Myocyte (in vitro differentiated cells): ENCODE measurements at regions not wholly inside any gene's neighbourhood (a gene's known extent, or its start where the extent isn't known, plus 50 kb on each side); places are given as distances from the start of the nearest gene placed in this dataset.

Experiments used
- DNase-seq: peaks from one replicate; pipeline ENCODE4 v3.0.0-alpha.2; 2012; ENCODE audit warnings: low read depth

DNA sequence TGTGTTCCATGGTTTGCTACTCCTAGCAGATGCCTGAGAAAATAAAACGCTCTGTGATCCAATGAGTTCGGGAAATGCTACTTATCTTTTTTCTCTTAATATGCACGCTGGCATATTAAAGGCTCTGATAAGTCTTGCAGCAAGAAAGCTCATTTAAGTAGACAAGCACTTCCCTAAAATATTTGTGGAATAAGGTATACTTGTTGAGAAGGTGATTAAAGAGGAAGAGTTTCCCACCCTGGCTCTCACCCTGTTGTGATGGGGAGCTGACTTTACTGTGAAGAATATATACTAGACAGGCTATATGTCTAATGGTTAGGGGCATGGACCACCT lies 279.4 kb downstream of the RPS24 start:
- no peak for DNase-seq

DNA sequence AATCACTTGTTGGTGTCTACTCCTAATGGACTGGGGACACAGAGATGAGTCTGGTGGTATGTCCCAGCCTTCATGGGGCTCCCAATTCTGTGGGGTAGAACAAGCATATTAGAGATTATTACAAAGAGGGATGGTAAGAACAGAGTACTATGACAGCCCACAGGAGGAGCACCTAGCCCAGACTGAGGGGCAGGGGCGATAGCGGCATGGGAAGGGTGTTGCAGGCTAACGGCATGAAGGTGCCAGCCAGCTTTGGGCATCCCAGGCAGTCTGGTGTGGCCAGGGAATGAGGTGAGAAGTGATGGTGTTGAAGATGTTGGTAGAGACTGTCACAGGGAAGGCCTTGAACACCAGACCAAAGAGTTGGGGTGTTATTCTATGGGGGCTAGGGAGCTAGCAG lies 280.0 kb downstream of the RPS24 start:
- DNase-seq = no peak

DNA sequence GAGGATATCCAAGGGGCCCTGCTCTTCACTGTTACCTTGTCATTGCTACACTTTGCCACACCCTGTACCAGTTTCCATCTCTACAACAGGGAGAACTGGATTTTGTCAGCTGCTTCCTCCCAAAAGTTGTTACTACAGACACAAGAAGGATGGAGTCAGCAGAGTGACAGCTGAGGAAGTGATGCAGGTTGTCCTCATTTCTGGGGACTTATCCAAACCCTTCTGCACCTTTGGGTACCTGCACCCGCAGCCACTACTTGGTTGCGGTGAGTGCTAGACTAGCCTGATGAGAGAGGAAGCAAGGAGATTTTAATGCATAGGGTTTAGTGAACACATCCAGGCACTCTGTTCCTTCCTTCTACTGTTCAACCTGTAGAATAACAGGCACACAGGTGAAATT lies 281.0 kb downstream of the RPS24 start:
- DNase-seq = no peak

DNA sequence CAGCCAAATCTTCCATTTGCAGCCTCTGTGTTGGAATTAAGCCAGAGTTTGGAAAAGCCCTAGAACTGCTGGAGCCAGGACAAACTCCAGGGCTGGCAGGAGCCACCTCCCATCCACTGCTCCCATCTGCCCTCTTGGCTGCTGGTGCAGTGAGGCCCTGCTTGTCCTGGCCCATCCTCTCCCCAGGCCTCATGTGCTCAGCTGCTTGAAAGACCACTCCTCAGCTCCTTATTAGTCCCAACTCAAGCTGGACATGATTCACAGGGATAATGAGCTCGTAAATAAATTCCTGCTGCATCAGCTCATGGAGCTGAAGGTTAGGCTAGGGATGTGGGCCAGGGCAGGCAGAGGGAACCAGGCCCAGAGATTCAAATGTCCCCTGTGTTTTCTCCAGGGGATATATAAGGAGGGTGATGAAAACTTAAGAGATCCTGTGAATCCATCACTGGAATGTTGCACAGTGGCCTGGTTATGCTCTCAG lies 282.8 kb downstream of the RPS24 start:
- DNase-seq = peak; percentile 51

DNA sequence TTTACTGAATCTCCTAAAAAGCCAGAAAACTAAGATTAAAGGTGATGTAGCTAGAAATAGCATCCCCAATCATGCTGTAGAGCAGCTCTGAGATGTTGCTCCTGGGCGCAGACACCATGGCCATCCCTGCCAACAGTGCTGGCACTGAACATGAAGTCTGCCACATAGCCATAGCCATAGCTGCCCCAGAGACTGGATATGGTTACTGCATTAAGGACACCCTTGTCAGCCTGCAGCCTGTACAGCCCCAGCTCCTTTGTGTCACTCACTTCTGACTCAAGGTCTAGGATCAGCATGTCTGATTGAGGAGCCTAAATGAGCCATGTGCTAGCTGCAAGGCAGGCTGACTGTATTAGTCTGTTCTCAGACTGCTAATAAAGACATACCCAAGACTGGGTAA lies 284.6 kb downstream of the RPS24 start:
- no peak for DNase-seq

DNA sequence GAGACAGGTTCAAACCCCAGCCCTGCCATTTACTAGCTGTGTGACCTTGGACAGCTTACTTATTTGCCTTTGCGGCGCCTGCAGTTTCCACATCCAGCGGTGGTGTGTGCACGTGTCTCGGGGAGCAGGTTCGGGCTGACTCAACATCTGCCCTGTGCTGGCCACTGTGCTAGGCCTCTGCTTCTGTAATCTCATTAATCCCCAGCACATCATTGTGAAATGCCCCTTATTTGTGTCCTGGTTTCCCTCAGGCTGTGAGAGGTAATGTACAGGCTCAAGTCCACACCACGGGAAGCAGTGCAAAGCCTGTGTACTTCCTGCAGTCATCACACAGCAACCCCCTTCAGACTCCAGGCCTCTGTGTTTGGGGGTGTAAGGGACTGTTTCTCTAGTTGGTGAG lies 285.7 kb downstream of the RPS24 start:
- DNase-seq = no peak

DNA sequence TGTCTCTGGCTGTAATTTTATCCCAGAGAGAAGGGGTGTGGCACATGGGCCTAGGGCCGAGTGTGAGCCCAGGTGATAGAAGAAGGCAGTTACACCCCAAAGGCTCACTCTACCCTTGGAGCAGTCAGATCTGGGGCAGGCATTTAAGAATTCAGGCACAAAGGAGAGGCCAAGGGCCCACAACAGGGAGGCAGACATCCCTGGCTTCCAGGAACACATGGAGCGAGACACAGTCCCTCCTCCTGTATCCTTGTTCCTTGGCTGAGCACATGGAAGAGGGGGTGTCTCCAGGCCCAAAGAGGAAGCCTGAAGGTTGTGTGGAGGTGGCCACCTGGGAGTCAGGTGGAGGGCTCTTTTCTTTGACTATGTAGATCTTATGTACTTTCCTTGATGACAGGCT lies 286.2 kb downstream of the RPS24 start:
- no peak for DNase-seq

DNA sequence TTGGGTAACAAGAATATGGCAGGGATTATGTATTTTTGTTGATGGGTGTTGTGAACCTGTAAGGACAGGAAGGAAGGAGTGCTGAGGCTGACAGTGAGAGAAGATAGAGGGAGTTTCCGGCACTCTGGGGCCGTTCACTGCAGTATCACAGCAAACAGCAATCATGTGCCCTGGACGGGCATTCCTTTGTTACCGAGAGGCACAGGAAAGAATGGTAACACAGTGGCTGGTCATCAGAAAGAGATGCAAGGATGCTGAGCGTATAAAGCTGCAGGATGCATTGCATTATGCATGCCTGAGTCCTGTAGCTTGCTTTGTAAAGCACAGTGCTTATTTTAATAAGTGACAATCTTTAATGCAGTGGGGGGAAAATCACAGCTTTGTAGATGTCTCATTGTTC lies 286.8 kb downstream of the RPS24 start:
- no peak for DNase-seq

DNA sequence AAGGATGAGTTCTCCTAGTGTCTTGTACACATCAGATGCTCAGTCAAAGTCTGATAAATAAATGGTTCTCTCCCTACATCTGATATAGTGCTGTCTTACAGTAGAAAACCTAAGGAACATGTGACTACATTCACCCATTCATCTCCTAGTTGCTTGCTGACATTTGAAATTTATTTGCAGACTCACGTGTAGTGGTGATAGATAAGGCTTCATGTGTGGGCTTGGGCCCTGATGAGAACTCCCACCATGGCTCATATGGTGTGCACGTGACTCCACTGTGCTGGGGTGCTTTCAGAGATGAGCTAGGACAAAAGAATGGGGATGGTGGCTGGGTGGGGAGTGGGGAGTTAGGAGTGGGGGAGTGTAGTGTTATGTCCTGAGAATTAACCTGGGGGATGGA lies 287.3 kb downstream of the RPS24 start:
- no peak for DNase-seq

DNA sequence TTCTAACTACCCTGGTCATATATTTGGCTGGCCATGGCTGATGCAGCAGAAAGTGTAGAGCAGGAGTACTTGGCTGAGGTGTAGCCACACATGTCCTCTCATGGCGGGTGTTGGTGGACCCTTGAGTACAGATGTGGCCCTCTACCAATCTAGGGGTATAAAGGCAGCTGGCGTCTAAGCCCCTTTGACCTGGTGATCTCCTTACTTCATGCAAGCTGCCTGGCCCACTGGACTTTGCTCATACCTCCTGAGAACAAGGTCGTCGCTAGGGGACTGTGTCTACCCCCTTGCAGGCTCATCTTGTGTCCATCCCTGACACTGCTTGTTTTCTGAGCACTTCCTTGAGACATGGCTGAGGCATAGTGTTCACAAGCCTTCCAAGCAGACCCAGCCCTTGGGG lies 287.8 kb downstream of the RPS24 start:
- DNase-seq = no peak

DNA sequence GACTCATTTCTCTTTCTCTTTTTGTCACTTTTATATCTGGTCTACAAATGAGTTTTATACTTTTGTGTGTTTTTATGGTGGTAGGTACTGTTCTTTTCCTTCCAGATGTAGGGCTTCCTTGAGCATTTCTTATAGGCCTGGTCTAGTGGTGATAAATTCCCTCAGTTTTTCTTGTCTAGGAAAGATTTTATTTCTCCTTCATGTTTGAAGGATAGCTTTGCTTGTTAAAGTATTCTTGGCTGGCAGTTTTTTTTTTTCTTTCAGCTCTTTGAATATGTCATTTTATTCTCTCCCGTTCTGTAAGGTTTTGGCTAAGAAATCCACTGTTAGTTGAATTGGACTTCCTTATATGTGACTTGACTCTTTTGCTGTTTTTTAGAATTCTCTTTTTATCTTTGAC lies 292.7 kb downstream of the RPS24 start:
- DNase-seq = no peak

DNA sequence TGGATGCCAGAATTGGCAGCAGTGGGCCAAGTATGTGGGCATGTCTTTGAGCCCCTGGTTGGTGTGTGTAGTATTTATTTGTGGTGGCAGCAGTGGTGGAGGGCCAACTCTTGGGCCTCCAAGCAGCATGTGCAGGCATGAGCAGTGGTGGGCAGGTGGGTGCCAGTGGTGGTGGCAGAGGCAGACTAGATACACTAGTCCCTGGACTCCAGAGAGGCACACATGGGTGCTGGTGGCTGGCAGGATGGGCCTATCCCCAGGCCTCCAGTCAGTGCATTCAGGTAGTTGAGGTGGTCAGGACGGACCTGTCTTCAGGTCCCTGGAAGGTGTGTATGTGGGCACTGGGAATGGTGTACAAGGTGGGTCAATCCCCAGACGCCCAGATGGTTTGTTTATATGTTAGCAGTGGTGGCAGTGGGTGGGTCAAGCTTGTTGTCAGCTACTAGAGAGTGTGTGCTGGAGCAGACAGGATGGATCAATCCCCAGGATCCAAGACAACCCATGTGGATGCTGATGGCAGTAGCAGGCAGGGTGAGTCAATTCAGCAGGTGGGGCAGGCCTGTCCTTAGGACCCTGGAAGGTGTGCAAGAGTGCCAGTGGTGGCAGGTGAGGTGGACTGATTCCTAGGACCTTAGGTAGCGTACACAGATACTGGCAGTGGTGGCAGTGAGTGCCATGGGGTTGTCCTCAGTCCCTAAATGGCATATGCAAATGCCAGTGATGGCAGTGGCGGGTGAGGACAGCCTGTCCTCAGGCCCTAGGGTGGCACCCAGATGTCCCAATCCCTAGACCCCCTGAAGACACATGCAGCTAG lies 294.3 kb downstream of the RPS24 start:
- no peak for DNase-seq

- DNase-seq = no peak
Observed at GRCh38 chr10:78328592-78329404, 295.1 kb downstream of the RPS24 start.

- no peak for DNase-seq
Observed at GRCh38 chr10:78330884-78331283, 297.2 kb downstream of the RPS24 start.

- peak; percentile 25 for DNase-seq
Observed at GRCh38 chr10:78331391-78331922, 297.8 kb downstream of the RPS24 start.

DNA sequence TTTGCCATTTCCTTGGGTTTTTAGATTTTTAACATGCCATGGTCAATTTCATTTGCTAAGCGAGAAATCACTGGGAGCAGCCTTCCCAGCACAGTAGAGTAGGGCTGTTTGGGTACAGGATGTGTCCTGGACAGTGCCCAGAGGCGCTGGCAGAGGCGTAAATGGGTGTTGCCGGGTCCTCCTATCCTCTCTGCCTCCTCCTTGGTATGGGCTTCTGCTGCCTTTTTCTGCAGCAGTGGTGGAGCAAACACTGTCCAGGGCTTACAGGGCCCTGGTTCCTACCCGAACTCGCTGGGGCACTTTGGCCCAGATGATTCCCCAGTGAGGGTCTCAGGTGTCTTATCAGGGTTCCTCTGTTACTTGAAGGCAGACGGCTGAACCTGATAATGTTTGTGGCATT lies 298.3 kb downstream of the RPS24 start:
- no peak for DNase-seq

GRCh38 chr10:78332657-78333056 lies 299.0 kb downstream of the RPS24 start:
- no peak for DNase-seq

GRCh38 chr10:78333362-78334143 lies 299.9 kb downstream of the RPS24 start:
- DNase-seq = no peak

DNA sequence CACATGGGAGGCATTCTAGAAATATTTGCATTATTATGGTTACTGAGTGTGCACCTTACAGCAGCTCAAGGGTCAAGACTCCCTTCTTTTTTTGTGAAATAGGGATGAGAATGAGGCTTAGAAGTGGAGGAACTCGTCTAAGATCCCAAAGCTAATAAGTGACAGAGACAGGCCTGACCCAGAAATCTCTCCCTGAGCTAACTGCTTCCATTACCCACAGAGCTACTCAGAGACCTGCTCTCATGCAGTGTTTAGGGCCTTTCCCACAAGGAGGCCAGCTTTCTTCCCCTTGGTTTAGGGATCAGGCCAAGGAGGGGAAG lies 301.7 kb downstream of the RPS24 start:
- DNase-seq = no peak

DNA sequence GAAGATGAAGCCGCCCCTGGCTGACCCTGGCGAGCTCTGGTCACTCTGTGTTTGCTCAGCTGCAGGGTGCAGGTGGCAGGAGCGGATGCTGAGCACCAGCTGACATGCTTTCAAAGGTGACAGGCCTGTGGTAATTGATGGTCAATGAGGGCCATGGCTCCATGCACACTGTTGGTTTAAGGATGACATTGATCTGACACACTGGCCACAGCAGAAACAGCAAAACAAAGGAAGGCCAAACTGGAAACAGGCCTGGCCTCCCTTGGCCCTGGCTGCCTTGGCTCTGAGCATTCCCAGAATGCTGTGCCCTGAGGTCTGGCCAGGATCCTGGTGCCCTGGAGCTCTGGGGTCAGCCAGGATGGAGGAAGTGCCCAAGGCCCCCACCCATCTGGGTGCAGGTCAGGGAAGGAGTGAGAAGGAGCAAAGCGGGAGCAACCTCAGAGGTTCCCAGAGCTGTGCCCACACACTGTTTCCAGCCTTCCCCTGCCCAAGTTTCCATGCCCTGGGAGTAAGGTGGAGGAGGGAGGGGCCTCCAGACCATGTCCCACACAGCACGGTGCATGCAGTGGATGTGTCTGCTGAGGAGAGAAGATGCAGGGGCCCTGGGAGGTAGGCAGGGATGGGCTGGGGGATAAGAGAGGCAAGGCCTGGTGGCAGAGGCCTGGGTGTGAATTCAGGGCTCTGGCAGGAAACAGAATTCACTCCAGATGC lies 302.2 kb downstream of the RPS24 start:
- peak; percentile 83 for DNase-seq

- DNase-seq = peak; percentile 70
Observed at GRCh38 chr10:78336402-78336791, 302.7 kb downstream of the RPS24 start.
